ENCODE measurements at regions not wholly inside any gene's neighbourhood (a gene's known extent, or its start where the extent isn't known, plus 50 kb on each side); places are given as distances from the start of the nearest gene placed in this dataset.

DNA sequence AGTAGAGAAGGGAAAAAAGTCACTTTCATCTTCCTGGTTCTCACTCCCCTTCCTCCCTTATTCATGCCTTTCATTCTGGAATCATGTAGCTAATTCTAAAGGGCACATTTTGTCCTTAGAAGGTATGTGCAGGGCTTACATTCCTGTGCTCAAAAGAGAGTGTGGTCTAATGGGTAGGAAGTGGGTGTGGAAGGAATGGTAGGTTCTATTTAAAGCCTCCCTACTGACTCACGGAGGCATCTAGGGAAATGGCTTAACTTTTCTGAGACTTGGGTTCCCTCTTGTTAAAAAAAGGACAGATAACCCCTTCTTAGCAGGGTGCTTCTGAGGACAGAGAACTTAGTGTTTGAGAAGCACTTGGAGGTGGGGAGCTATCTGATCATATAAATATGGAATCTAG is 249.3 kb upstream of the DUSP10 start:
- TF ChIP-seq, protein P1, sequence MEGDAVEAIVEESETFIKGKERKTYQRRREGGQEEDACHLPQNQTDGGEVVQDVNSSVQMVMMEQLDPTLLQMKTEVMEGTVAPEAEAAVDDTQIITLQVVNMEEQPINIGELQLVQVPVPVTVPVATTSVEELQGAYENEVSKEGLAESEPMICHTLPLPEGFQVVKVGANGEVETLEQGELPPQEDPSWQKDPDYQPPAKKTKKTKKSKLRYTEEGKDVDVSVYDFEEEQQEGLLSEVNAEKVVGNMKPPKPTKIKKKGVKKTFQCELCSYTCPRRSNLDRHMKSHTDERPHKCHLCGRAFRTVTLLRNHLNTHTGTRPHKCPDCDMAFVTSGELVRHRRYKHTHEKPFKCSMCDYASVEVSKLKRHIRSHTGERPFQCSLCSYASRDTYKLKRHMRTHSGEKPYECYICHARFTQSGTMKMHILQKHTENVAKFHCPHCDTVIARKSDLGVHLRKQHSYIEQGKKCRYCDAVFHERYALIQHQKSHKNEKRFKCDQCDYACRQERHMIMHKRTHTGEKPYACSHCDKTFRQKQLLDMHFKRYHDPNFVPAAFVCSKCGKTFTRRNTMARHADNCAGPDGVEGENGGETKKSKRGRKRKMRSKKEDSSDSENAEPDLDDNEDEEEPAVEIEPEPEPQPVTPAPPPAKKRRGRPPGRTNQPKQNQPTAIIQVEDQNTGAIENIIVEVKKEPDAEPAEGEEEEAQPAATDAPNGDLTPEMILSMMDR (IDR thresholded peaks at IDR 0.05; ENCODE audit: control insufficient read depth, insufficient read depth, low read depth, low read length, missing control alignments) = no peak
- DNase-seq (ENCODE audit: low read depth) = no peak
- H3K4me3 ChIP-seq (ENCODE audit: control insufficient read depth, low read depth, low read length) = no peak overlapping the region

DNA sequence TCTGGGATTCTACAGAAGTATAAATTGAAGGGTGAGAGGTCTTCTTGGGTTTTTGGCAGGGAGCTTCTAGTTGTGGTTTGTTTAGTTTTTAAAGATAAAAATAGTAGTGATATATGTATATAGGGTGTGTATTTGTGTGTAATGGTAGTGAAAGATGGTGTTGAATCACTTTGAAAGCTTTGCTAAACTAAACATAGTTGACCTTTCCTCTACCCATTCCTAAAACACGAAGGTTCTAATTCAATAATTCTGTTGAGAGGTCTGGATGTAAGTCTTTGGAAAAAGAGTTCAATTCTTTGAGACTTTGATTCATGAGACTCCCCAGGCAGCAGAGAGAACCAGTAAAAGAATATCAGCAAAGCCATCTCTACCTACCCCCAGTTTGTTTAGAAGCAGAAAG is 247.9 kb upstream of the DUSP10 start:
- TF ChIP-seq, protein P1 (IDR thresholded peaks at IDR 0.05; ENCODE audit: control insufficient read depth, insufficient read depth, low read depth, low read length, missing control alignments) = no peak
- no peak overlapping the region for H3K4me3 ChIP-seq (ENCODE audit: control insufficient read depth, low read depth, low read length)
- no peak for DNase-seq (ENCODE audit: low read depth)

- H3K4me3 ChIP-seq (ENCODE audit: control insufficient read depth, low read depth, low read length) = no peak overlapping the region
- DNase-seq (ENCODE audit: low read depth) = no peak
- TF ChIP-seq, protein P1 (IDR thresholded peaks at IDR 0.05; ENCODE audit: control insufficient read depth, insufficient read depth, low read depth, low read length, missing control alignments) = no peak
Observed at GRCh38 chr1:221988829-221989228, 246.9 kb upstream of the DUSP10 start.

DNA sequence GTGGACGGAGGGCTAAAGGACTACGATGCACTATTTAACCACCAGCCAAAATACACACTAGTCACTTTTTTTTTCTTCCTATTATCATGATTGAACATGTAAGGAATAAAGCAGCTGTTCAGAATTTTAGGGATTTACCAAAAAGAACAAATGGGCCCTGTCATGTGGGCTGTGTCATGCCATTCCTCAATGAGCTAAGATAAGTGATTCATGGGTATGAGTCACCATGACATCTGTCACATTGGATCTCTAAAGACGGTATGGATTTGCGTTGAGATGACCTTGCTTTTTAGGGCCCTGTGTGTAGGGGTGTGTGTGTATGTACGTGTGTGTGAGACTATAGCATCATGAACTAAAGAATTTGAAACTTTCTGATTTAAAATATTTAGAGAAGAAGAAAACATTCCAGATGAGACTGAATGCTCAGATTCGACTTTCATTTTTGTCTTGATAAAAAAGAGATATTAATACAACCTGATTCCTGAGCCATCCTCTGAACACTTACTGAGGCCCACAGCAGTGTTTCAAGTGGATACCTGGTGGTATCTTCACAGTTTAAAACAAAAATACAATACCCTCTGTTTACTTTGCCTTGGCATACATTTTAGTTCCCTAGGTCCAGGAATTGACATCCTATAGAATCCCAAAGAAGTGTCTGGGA is 246.1 kb upstream of the DUSP10 start:
- DNase-seq (ENCODE audit: low read depth) = no peak
- TF ChIP-seq, protein P1 (IDR thresholded peaks at IDR 0.05; ENCODE audit: control insufficient read depth, insufficient read depth, low read depth, low read length, missing control alignments) = no peak
- H3K4me3 ChIP-seq (ENCODE audit: control insufficient read depth, low read depth, low read length) = no peak overlapping the region

GRCh38 chr1:221983444-221983843 is 241.6 kb upstream of the DUSP10 start:
- no peak overlapping the region for H3K4me3 ChIP-seq (ENCODE audit: control insufficient read depth, low read depth, low read length)
- TF ChIP-seq, protein P1 (IDR thresholded peaks at IDR 0.05; ENCODE audit: control insufficient read depth, insufficient read depth, low read depth, low read length, missing control alignments) = no peak
- DNase-seq (ENCODE audit: low read depth) = no peak

GRCh38 chr1:221981461-221981860 is 239.6 kb upstream of the DUSP10 start:
- DNase-seq (ENCODE audit: low read depth) = no peak
- TF ChIP-seq, protein P1 (IDR thresholded peaks at IDR 0.05; ENCODE audit: control insufficient read depth, insufficient read depth, low read depth, low read length, missing control alignments) = no peak

More at GRCh38 chr1:221981461-221981860, 239.6 kb upstream of the DUSP10 start:
- no peak overlapping the region for H3K4me3 ChIP-seq (ENCODE audit: control insufficient read depth, low read depth, low read length)

All from AG09309 (cell line).